AG04449 (cell line): ENCODE measurements at regions not wholly inside any gene's neighbourhood (a gene's known extent, or its start where the extent isn't known, plus 50 kb on each side); places are given as distances from the start of the nearest gene placed in this dataset.

ENCODE experiments used
- CTCF ChIA-PET: fragments of 350-600 bp; formaldehyde crosslinking; extraction: SDS; loops from one replicate; lab custom pipeline; 2021; ENCODE audit warnings: antibody characterized with exemption; lab: Yijun Ruan, JAX
- POLR2A ChIA-PET: fragments of 400-600, 350-600 bp; formaldehyde crosslinking; extraction: SDS; loops from one replicate; lab custom pipeline; 2020; ENCODE audit warnings: antibody characterized with exemption, inconsistent platforms; lab: Yijun Ruan, JAX
- DNase-seq: peaks from one replicate; pipeline ENCODE4 v3.0.0-alpha.2; 2010; ENCODE audit warnings: low read depth, low spot score
- H3K4me3 ChIP-seq: 2 replicates; pipeline ENCODE4 v1.5.1; 2011; ENCODE audit warnings: low read depth, mild to moderate bottlenecking, control low read depth, low read length
- CTCF ChIP-seq: IDR thresholded peaks from one replicate; pipeline ENCODE4 v1.5.1; 2011; ENCODE audit warnings: mild to moderate bottlenecking, moderate library complexity, low read length, control low read depth, inconsistent platforms; ENCODE audit not compliant: insufficient read depth; ENCODE audit errors: missing control alignments

- H3K4me3 ChIP-seq, result no peak overlapping the region
- ChIA-PET POLR2A (no interaction called here), CTCF (no interaction called here)
- no peak for TF ChIP-seq CTCF
- DNase-seq, result no peak
Measured at GRCh38 chr18:37710726-37711125, 145.1 kb upstream of the CELF4 start.

GRCh38 chr18:37709740-37710139 is 144.1 kb upstream of the CELF4 start:
- ChIA-PET POLR2A (no interaction called here), CTCF (no interaction called here)
- no peak overlapping the region for H3K4me3 ChIP-seq
- TF ChIP-seq CTCF, result no peak
- no peak for DNase-seq

GRCh38 chr18:37705016-37705415 is 139.4 kb upstream of the CELF4 start:
- TF ChIP-seq CTCF, result no peak
- H3K4me3 ChIP-seq, result no peak overlapping the region
- CTCF ChIA-PET, result no interaction called here
- POLR2A ChIA-PET, result no interaction called here
- DNase-seq, result no peak

GRCh38 chr18:37702841-37703240 is 137.2 kb upstream of the CELF4 start:
- no peak for TF ChIP-seq CTCF
- no peak overlapping the region for H3K4me3 ChIP-seq
- no peak for DNase-seq
- POLR2A ChIA-PET, result no interaction called here
- CTCF ChIA-PET, result no interaction called here

- no peak overlapping the region for H3K4me3 ChIP-seq
- DNase-seq, result no peak
- ChIA-PET POLR2A (no interaction called here), CTCF (no interaction called here)
- TF ChIP-seq CTCF, result no peak
Measured at GRCh38 chr18:37701967-37702366, 136.4 kb upstream of the CELF4 start.

- no peak for TF ChIP-seq CTCF
- CTCF ChIA-PET, result no interaction called here
- H3K4me3 ChIP-seq, result no peak overlapping the region
- POLR2A ChIA-PET, result no interaction called here
- no peak for DNase-seq
Measured at GRCh38 chr18:37698508-37699040, 133.0 kb upstream of the CELF4 start.

- no peak for DNase-seq
- POLR2A ChIA-PET, result no interaction called here
- TF ChIP-seq CTCF, result no peak
- CTCF ChIA-PET, result no interaction called here
- H3K4me3 ChIP-seq, result no peak overlapping the region
Measured at GRCh38 chr18:37694516-37694915, 128.9 kb upstream of the CELF4 start.
